ENCODE measurements at regions not wholly inside any gene's neighbourhood (a gene's known extent, or its start where the extent isn't known, plus 50 kb on each side); places are given as distances from the start of the nearest gene placed in this dataset.

DNA sequence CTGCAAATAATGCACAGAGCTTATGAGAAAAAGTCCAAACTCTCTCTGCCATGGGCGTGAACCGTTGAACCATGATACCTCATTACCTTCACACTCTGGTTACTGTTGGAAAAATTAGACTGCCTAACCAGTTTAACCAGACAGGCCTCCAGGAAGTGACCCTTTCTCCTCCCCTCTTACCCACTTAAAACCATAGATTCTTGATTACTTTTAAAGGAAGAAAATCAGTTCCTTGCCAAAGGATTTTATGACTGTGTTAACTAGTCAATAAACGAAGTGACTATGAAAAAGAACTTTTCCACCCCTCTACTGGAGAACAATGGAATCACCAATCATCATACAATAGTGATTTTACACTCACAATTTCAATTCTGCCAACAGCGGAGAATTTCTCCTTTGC lies 254.0 kb upstream of the ATP2B1 start:
- Histone ChIP-seq H3K27me3 (ENCODE audit: control insufficient read depth in 2 of 2, insufficient read depth in 2 of 2, low read length in 2 of 2) (no peaks in the 10 kb centered on the region), H3K79me2 (ENCODE audit: control insufficient read depth, insufficient read depth, low read length) (no peaks in the 10 kb centered on the region), H3K4me3 (replicated peaks in 1 of 3; ENCODE audit: insufficient read depth in 1 of 3, low read depth in 1 of 3, low read length in 3 of 3) (no peak overlapping the region), H3K36me3 (ENCODE audit: control insufficient read depth in 2 of 2, extremely low read depth in 1 of 2, insufficient read depth in 2 of 2, low read length in 2 of 2) (no peaks in the 10 kb centered on the region), H3K9me1 (replicated peaks; ENCODE audit: control insufficient read depth, extremely low read depth, insufficient read depth, low read length) (no peaks in the 10 kb centered on the region), H3K9me3 (replicated peaks; ENCODE audit: control insufficient read depth, insufficient read depth, low read length) (no peaks in the 10 kb centered on the region), H2AFZ (ENCODE audit: low read depth, low read length) (no peak overlapping the region), H3K27ac (ENCODE audit: insufficient read depth, low read depth, low read length) (no peak overlapping the region), H3K9ac (replicated peaks; ENCODE audit: extremely low read depth, insufficient read depth, low read length) (no peak overlapping the region), H4K20me1 (replicated peaks; ENCODE audit: control insufficient read depth, extremely low read depth, insufficient read depth, low read length) (no peaks in the 10 kb centered on the region), H3K4me2 (ENCODE audit: insufficient read depth, low read length) (no peak overlapping the region), H3K4me1 (ENCODE audit: control insufficient read depth, extremely low read depth, insufficient read depth, low read length) (no peaks in the 10 kb centered on the region)
- TF ChIP-seq, protein P1, sequence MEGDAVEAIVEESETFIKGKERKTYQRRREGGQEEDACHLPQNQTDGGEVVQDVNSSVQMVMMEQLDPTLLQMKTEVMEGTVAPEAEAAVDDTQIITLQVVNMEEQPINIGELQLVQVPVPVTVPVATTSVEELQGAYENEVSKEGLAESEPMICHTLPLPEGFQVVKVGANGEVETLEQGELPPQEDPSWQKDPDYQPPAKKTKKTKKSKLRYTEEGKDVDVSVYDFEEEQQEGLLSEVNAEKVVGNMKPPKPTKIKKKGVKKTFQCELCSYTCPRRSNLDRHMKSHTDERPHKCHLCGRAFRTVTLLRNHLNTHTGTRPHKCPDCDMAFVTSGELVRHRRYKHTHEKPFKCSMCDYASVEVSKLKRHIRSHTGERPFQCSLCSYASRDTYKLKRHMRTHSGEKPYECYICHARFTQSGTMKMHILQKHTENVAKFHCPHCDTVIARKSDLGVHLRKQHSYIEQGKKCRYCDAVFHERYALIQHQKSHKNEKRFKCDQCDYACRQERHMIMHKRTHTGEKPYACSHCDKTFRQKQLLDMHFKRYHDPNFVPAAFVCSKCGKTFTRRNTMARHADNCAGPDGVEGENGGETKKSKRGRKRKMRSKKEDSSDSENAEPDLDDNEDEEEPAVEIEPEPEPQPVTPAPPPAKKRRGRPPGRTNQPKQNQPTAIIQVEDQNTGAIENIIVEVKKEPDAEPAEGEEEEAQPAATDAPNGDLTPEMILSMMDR (IDR thresholded peaks at IDR 0.05; ENCODE audit: extremely low read depth in 1 of 2, insufficient read depth in 1 of 2, low read depth in 1 of 2, low read length in 2 of 2) = peak in 1 of 2 donors; percentile 28
- TF ChIP-seq, protein P2, sequence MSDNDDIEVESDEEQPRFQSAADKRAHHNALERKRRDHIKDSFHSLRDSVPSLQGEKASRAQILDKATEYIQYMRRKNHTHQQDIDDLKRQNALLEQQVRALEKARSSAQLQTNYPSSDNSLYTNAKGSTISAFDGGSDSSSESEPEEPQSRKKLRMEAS (IDR thresholded peaks at IDR 0.05; ENCODE audit: insufficient read depth, insufficient read length) = no peak
- dilution Hi-C loops (cut with MboI; ENCODE audit: extremely low pct_ligation_motif_present, low sequenced_read_pairs) (no loop called here), intact Hi-C loops (cut with micrococcal nuclease) (no loop called here)
- peak; percentile 31 for DNase-seq (ENCODE audit: low read depth, low spot score)
- FAIRE-seq = no peak
- no TSS peak for BruUV-seq (replicated peaks)
- ChIA-PET CTCF (interaction anchor here (0.7 to 1.3 kb wide), 8 partner anchors 10 to 1146 kb away, joined by 3 to 9 read pairs (median 3); partner anchors contain the start of gene ATP2B1), POLR2A (no interaction called here)

DNA sequence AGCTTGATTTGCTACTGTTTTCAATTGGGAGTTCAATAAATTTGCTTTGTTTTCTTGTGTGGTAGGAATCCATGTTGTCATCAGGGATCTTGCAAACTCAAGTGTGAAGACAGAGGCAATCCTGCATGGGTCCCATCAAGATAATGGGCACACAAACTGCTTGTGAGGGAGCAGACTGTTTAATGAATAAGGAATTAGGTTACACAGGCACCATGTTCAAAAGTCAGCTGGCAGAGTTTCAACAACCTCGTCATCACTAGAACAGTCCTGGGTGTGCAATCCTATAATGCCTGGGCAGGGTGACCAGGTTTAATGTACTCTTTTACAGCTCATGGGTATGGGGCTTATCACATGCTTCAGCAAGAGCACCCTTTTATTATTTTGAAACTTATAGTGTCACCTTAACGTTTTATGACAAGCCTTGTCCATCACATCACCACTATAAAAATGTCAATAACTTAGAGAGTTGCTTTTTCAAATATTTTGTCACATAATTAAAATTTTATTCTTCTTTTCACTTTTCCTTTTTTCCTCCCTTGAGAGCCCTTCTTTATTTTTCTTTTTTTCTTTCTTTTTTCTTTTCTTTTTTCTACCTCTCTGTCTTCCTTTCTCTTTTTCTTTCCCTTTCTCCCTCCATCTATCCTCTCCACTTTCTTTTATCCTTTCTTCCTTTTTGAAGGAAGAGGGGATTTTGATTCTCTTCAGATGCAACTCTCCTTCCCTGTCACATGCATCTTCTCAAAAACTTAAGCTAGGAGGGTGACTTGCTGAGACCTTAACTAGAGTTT lies 252.2 kb upstream of the ATP2B1 start:
- no peak overlapping the region for H2AFZ ChIP-seq (ENCODE audit: low read depth, low read length)
- H3K4me1 ChIP-seq (ENCODE audit: control insufficient read depth, extremely low read depth, insufficient read depth, low read length) = no peaks in the 10 kb centered on the region
- intact Hi-C loops (cut with micrococcal nuclease) = no loop called here
- no peaks in the 10 kb centered on the region for H3K36me3 ChIP-seq (ENCODE audit: control insufficient read depth in 2 of 2, extremely low read depth in 1 of 2, insufficient read depth in 2 of 2, low read length in 2 of 2)
- no peak overlapping the region for H3K4me3 ChIP-seq (replicated peaks in 1 of 3; ENCODE audit: insufficient read depth in 1 of 3, low read depth in 1 of 3, low read length in 3 of 3)
- H3K27me3 ChIP-seq (ENCODE audit: control insufficient read depth in 2 of 2, insufficient read depth in 2 of 2, low read length in 2 of 2) = no peaks in the 10 kb centered on the region
- TF ChIP-seq POLR2A (IDR thresholded peaks at IDR 0.05; ENCODE audit: low read depth, low read length) (no peak), JUN (IDR thresholded peaks at IDR 0.05; ENCODE audit: borderline replicate concordance, insufficient read depth, insufficient read length, low read depth) (no peak), EZH2 (IDR thresholded peaks at IDR 0.05; ENCODE audit: borderline replicate concordance, low read depth, low read length, severe bottlenecking) (no peak), FOS (IDR thresholded peaks at IDR 0.05; ENCODE audit: borderline replicate concordance, insufficient read depth, low read length) (no peak)
- no TSS peak for BruUV-seq (replicated peaks)
- H4K20me1 ChIP-seq (replicated peaks; ENCODE audit: control insufficient read depth, extremely low read depth, insufficient read depth, low read length) = no peaks in the 10 kb centered on the region
- dilution Hi-C loops (cut with MboI; ENCODE audit: extremely low pct_ligation_motif_present, low sequenced_read_pairs) = no loop called here
- no peaks in the 10 kb centered on the region for H3K79me2 ChIP-seq (ENCODE audit: control insufficient read depth, insufficient read depth, low read length)
- ChIA-PET CTCF (interaction anchor here (1.5 kb wide), 1 partner anchor 11 kb away, joined by 4 read pairs; no protein-coding TSS in a partner anchor), POLR2A (no interaction called here)
- no peaks in the 10 kb centered on the region for H3K9me1 ChIP-seq (replicated peaks; ENCODE audit: control insufficient read depth, extremely low read depth, insufficient read depth, low read length)
- FAIRE-seq (no peak), DNase-seq (ENCODE audit: low read depth, low spot score) (no peak)
- H3K27ac ChIP-seq (ENCODE audit: insufficient read depth, low read depth, low read length) = no peak overlapping the region
- H3K9ac ChIP-seq (replicated peaks; ENCODE audit: extremely low read depth, insufficient read depth, low read length) = no peak overlapping the region
- H3K4me2 ChIP-seq (ENCODE audit: insufficient read depth, low read length) = no peak overlapping the region
- no peaks in the 10 kb centered on the region for H3K9me3 ChIP-seq (replicated peaks; ENCODE audit: control insufficient read depth, insufficient read depth, low read length)
